Endothelial cell of umbilical vein (primary cell): ENCODE measurements at regions not wholly inside any gene's neighbourhood (a gene's known extent, or its start where the extent isn't known, plus 50 kb on each side); places are given as distances from the start of the nearest gene placed in this dataset.

ENCODE experiments used
- CTCF ChIP-seq, 2 donors: IDR thresholded peaks; 1 replicate in 1 of 2; 2 replicates in 1 of 2; pipeline ENCODE4 v1.5.1; 2011; ENCODE audit warnings: low read length in 2 of 2, mild to moderate bottlenecking in 2 of 2, moderate library complexity in 2 of 2, control low read depth in 1 of 2, inconsistent platforms in 1 of 2, low read depth in 1 of 2; ENCODE audit not compliant: insufficient read depth in 1 of 2; ENCODE audit errors: extremely low read depth in 1 of 2
- EZH2 ChIP-seq: IDR thresholded peaks from 2 replicates; pipeline ENCODE4 v1.6.1; 2012; ENCODE audit warnings: borderline replicate concordance, low read depth, mild to moderate bottlenecking, moderate library complexity, low read length, inconsistent platforms; ENCODE audit not compliant: severe bottlenecking
- GATA2 ChIP-seq: IDR thresholded peaks from 2 replicates; pipeline ENCODE4 v1.7.0; 2011; ENCODE audit warnings: low read depth, mild to moderate bottlenecking, moderate library complexity, mixed read lengths, low read length; ENCODE audit not compliant: insufficient read length, insufficient read depth
- MAX ChIP-seq: IDR thresholded peaks from 2 replicates; pipeline ENCODE4 v1.6.1; 2011; ENCODE audit not compliant: insufficient read depth, insufficient read length
- MYC ChIP-seq: IDR thresholded peaks from one replicate; pipeline ENCODE4 v1.6.1; 2011; ENCODE audit warnings: mild to moderate bottlenecking, low read depth, low read length
- POLR2A ChIP-seq: IDR thresholded peaks from 2 replicates; pipeline ENCODE4 v1.6.1; 2012; ENCODE audit warnings: low read depth, mild to moderate bottlenecking, control low read depth, low read length
- POLR2AphosphoS5 ChIP-seq: IDR thresholded peaks from 2 replicates; pipeline ENCODE4 v1.6.1; 2012; ENCODE audit warnings: low read depth, mild to moderate bottlenecking, control low read depth, low read length, moderate library complexity; ENCODE audit not compliant: insufficient read depth

GRCh38 chr16:17832738-17833137, 362.0 kb upstream of the XYLT1 start:
- TF ChIP-seq POLR2A (no peak), CTCF (IDR thresholded peaks at IDR 0.05; ENCODE audit: extremely low read depth in 1 of 2, insufficient read depth in 1 of 2, low read depth in 1 of 2, low read length in 2 of 2) (no peak), POLR2AphosphoS5 (no peak), GATA2 (no peak), EZH2 (no peak), MYC (no peak), MAX (no peak)
